ENCODE measurements at regions not wholly inside any gene's neighbourhood (a gene's known extent, or its start where the extent isn't known, plus 50 kb on each side); places are given as distances from the start of the nearest gene placed in this dataset.
"Not testable (repeated sequence)": the region's sequence is repeated elsewhere in the genome, so short reads cannot be mapped to it uniquely, and the experiment has no call there.

DNA sequence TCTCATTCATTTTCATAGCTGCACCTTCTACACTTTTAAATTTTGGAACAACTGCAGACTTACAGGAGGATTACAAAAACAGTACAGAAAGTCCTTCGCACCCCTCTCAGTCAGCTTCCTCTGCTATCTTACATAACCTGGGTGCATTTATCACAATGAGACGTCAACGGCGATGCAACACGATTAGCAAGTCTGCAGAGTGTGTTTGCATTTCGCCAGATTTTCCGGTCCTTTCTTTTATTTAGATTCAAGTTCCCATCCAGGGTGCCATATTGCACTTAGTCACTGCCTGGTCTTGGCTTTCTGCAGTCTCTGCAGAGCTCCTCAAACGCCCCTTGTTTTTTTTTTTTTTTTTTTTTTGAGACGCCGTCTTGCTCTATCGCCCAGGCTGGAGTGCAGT, 85.9 kb downstream of the ASMT start:
- DNase-seq, result peak in 1 of 10 donors; percentile 1
- intact Hi-C loops (cut with DNase I), result no loop called here

DNA sequence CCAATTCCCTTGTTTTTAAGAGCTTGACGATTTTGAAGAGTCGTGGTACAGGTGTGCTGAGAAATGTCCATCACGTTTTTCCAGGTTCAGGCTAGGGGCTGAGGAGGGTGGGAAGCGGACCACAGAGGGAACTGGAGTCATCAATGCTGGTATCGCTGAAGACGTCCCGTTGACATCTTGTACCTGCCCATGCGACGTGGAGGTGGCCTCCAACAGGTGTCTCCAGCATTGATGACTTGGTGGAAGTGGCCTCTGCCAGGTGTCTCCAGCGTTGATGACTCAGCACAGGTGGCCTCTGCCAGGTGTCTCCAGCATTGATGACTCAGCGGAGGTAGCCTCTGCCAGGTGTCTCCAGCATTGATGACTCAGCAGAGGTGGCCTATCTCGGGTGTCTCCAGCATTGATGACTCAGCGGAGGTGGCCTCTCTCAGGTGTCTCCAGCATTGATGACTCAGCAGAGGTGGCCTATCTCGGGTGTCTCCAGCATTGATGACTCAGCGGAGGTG, 86.6 kb downstream of the ASMT start:
- peak in 1 of 10 donors; percentile 35 for DNase-seq
- intact Hi-C loops (cut with DNase I), result not testable (repeated sequence)

DNA sequence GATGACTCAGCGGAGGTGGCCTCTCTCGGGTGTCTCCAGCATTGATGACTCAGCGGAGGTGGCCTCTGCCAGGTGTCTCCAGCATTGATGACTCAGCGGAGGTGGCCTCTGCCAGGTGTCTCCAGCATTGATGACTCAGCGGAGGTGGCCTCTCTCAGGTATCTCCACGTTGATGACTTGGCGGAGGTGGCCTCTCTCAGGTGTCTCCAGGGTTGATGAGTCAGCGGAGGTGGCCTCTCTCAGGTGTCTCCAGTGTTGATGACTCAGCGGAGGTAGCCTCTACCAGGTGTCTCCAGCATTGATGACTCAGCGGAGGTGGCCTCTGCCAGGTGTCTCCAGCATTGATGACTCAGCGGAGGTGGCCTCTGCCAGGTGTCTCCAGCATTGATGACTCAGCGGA, 87.3 kb downstream of the ASMT start:
- DNase-seq; intact Hi-C loops (cut with DNase I): not testable (repeated sequence)

DNA sequence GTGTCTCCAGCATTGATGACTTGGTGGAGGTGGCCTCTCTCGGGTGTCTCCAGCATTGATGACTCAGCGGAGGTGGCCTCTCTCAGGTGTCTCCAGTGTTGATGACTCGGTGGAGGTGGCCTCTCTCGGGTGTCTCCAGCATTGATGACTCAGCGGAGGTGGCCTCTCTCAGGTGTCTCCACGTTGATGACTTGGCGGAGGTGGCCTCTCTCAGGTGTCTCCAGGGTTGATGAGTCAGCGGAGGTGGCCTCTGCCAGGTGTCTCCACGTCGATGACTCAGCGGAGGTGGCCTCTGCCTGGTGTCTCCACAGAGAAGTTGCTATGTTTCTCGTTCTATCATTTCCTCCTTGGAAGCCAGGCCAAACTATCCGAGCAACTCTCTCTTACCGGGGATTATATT, 87.7 kb downstream of the ASMT start:
- intact Hi-C loops (cut with DNase I); DNase-seq: not testable (repeated sequence)

DNA sequence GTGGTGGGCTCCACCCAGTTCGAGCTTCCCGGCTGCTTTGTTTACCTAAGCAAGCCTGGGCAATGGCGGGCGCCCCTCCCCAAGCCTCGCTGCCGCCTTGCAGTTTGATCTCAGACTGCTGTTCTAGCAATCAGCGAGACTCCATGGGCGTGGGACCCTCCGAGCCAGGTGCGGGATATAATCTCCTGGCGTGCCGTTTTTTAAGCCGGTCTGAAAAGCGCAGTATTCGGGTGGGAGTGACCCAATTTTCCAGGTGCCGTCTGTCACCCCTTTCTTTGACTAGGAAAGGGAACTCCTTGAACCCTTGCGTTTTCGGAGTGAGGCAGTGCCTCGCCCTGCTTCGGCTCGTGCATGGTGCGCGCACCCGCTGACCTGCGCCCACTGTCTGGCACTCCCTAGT, 94.4 kb downstream of the ASMT start:
- DNase-seq; intact Hi-C loops (cut with DNase I): not testable (repeated sequence)

DNA sequence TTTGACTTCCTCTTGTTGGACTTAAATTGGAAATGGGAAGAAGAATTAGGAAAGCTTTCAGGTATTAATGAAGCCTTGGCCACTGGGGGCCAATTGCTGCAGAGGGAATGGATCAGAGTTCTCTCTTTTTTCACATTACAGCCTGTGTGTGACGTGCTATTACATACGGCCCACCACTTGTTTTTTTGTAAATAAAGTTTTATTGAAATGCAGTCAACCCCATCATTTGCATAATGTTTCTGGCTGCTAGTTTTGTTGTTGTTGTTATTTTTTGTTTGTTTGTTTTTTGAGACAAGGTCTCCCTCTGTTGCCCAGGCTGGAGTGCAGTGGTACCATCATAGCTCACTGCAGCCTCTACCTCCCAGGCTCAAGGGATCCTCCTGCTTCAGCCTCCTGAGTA, 98.4 kb downstream of the ASMT start:
- no peak for DNase-seq
- intact Hi-C loops (cut with DNase I), result no loop called here

DNA sequence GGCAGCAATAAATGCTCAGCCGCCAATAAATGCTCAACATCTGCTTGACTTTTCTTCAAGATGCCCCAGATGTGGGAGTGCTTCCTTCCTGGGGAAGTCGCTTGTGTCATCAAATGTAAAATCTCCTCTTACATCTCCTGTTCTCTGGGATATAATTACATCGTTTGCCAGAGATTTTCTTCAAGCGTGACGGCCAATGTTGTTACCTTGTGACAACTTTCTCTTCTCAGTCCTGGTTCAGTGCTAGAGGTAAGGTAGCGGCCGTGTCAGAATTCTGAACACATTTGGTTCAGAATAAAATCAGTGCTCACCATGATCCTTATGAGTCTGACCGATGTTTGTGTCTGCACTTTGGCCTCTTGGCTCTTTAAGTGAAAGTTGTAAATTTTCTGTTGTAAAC, 102.5 kb downstream of the ASMT start:
- intact Hi-C loops (cut with DNase I), result no loop called here

DNA sequence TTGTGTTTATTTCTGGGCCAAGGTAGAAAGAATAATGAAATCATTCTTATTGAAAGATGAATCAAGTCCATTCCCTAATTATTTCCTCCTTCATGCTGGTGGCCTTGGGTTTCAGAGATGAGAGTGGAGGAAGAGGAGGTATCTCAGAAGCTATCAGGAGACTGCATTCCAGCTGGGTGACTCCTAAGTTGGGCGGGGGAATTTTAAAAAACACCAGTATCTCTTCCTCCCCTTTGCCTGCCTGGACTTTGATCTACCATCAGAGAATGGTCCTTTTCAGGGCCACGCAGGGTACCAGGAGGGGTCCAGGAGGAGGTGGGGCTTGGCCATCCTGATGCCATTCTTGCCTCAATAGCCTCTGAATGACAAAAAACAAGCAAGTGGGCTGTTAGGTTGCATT, 104.4 kb downstream of the ASMT start:
- intact Hi-C loops (cut with DNase I), result no loop called here
- DNase-seq, result no peak

More for the DNA sequence above, 102.5 kb downstream of the ASMT start:
- DNase-seq, result no peak

DNA sequence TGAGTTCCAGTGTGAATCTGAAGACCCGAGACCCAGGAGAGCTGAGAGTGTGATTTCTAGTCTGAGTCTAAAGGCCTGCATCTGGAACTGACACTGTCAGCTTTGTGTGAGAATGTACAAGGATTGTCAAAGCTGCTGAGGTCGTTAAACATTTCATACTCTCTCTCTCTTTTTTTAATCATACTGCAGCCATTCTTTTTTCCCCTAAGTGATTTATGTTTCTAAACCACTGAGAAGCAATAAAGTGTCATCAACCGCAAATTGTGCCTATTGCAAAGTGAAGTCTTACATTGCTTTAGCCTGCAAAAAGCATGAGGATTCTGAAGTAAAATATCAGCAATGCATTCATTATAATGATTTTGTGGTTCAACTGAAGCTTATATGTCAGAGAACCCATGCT, 106.0 kb downstream of the ASMT start:
- intact Hi-C loops (cut with DNase I), result no loop called here
- DNase-seq, result no peak

DNA sequence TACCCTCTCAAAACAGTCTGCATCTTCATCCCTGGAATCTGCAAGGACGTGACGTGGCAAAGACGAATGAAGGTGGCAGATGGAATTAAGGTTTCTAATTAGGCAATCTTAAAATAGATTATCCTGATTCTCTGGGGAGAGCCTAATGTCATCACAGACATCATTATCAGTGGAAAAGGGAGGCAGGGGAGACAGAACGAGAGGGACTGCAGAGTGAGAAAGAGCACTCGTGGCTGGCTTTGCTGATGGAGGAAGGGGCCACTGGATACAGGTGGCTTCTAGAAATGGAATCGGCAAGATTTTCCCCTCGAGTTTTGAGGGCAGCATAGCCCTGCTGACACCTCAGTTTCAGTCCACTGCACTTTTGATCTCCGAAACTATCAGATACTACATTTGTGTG, 110.6 kb downstream of the ASMT start:
- intact Hi-C loops (cut with DNase I), result no loop called here
- DNase-seq, result no peak

DNA sequence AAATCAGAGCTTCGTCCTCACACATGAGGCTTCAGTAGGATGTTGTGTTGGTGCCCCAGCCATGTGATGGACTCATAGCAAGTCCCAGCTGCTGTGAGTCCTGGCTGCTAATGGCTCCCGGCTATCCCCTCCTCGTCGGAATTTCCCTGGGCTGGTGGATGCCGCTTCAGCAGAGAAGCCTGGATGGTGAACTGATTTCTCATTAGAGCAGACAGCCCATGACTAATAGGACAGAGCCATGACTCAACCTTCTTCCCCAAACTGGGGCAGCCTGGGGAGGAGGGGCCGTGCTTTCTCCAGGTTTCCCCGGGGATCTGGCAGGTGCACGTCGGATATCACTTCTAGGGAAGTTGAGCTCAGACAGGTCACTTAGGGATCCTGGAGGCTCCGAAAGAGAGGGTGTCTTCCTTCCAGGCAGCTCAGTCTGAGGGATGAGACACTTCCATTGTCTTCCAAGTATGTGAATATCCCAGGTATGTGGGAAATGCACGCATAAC, 112.7 kb downstream of the ASMT start:
- intact Hi-C loops (cut with DNase I), result no loop called here
- no peak for DNase-seq

DNA sequence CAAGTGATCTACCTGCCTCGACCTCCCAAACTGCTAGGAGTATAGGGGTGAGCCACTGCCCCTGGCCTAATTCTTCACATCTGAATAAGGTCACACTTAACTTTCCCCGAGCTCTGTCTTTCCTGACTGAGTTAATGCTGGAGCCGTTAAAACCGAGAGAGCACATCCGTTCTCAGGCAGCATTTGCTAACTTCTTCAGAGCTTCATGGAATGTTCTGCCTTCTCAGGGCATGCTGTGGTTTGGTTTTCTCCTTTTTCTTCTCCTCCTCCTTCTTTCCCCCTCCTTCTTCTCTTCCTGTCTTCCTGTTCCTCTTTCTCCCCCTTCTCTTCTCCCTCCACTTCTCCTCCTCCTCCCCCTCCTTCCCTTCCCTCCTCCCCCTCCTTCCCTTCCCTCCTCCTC, 119.9 kb downstream of the ASMT start:
- DNase-seq, result no peak
- intact Hi-C loops (cut with DNase I), result no loop called here

DNA sequence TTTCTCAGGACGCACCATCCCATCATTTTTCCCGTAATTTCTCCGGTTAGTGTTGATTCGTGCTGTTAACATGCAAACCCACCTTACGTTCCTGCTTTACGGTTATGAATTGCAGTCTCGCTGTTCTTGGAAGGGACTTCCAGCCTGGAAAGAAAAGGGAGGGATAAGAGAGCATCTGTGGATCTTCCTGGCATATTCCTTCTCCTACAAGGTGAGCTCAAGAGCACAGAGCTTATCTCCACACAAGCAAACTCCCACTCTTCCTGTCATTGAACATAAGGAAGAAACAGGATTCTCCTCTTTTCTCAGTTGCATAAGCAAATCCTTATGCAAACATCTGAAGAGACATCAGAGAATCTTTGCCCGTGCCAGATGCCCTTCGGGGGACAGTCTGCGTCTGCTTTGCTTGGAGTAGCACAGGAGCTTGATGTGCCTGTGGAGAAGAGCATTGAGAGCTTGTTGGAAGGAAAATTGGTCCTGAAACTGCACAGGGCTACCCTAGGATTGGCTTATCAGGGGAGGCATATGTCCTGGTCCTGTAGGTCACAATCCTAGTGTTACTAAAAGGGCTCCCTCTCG, 127.0 kb downstream of the ASMT start:
- intact Hi-C loops (cut with DNase I), result no loop called here
- no peak for DNase-seq

DNA sequence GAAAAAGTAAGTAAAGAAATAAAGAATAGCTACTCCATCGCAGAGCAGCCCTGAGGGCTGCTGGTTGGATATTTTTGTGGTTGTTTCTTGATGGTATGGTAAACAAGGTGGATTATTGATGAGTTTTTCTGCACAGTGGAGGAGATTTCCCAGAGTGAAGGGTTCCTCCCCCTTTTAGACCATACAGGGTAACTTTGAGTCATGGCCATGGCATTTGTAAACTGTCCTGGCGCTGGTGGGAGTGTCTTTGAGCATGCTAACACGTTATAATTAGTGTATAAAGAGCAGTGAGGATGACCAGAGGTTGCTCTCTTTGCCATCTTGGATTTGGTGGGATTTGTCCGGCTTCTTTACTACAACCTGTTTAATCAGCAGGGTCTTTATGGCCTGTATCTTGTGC, 128.2 kb downstream of the ASMT start:
- DNase-seq, result no peak
- intact Hi-C loops (cut with DNase I), result no loop called here

DNA sequence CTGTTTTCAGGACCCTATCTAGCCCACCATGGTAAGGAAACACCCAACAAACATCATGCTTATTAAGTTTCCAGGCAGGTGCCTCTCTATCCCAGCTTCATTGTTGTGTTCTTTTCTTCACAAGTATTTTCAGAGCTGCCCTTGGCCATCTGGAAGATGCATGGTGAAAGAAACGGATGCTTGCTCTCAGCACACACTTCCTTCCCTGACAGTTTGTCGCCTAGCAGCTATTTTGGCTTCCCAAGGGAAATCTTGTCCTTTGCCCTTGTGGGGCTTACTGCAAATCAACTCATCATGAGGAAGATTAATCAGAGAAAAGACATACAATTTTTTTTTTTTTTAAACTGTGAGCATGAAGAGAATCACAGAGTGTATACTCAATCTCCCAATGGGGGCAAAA, 128.8 kb downstream of the ASMT start:
- intact Hi-C loops (cut with DNase I), result no loop called here

DNA sequence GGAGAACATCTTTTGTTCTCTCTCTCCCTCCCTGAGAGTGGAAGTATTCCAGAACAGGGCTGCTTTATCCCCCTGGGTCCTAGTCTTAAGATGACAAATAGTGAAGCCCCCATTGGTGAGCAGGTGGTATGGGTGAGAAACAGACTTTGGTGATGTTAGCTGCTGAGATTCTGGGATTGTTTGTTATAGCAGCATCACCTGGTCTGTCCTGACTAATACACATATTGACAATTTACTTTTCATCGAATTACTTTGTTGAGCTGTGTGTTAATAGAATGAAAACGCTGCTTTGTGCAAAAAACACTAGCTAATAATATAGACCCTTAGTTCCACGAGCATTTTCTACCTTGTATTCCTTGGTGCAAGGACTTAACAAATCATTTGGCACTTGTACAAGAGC, 133.5 kb downstream of the ASMT start:
- DNase-seq, result no peak
- intact Hi-C loops (cut with DNase I), result no loop called here

More for the DNA sequence above, 128.8 kb downstream of the ASMT start:
- no peak for DNase-seq

DNA sequence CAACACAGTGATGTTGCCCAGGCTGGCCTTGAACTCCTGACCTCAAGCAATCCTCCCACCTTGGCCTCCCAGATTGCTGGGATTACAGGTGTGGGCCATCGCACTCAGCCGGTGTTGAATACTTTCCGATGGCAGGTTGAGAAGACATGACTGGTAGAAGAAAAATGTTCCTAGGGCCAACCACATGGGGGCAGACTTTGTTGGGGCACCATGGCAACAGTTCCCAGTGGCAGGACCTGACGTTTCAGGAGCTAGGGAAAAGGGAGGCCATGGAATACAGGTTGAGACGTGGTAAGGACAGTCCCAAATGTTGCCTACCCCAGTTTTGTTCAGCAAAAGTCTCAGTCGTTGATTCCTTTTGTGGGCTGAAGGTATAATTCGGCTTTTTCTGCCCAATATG, 134.6 kb downstream of the ASMT start:
- DNase-seq, result no peak
- intact Hi-C loops (cut with DNase I), result no loop called here

DNA sequence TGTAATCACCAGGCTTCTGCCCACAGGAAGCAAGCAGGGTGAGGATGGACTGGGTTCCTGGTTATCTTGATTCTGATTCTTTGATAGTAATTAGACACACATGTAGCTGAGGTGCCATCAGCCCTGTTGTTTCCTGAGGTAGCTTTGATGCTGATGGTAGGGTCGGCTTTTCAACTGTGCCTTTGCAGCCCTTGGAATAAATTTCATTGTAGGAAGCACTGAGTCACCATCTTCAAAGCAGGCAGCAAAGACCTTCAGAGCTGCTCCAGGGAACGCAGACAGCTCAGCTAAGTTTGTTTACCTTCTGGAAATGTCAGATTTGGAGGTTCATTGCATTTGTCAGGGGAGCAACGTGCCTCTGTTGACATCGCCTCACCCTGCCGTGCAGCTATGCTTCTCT, 135.4 kb downstream of the ASMT start:
- no peak for DNase-seq
- intact Hi-C loops (cut with DNase I), result no loop called here

DNA sequence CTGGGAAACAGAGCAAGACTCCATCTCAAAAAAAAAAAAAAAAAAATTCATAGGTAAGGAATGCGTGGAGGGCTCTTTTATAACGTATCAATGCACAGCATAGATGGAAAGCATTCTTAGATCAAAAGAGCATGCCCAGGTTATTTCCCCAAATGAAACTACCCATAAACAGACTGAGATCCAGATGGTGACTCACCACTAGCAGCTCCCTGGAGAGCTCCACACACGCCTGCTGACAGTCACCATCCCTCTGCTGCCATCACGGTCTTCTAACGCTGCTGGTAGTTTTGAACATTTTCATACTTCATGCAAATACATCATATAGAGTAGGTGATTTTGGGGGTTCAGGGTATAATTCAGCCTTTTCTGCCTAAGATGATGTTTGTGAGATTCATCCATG, 136.9 kb downstream of the ASMT start:
- no peak for DNase-seq
- intact Hi-C loops (cut with DNase I), result no loop called here

DNA sequence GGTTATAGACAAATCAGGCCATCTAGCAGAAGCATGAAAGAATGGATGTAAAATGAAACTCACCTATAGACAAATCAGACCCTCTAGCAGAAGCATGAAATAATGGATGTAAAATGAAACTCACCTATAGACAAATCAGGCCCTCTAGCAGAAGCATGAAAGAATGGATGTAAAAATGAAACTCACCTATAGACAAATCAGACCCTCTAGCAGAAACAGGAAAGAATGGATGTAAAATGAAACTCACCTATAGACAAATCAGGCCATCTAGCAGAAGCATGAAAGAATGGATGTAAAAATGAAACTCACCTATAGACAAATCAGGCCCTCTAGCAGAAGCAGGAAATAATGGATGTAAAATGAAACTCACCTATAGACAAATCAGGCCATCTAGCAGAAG, 137.9 kb downstream of the ASMT start:
- DNase-seq; intact Hi-C loops (cut with DNase I): not testable (repeated sequence)

DNA sequence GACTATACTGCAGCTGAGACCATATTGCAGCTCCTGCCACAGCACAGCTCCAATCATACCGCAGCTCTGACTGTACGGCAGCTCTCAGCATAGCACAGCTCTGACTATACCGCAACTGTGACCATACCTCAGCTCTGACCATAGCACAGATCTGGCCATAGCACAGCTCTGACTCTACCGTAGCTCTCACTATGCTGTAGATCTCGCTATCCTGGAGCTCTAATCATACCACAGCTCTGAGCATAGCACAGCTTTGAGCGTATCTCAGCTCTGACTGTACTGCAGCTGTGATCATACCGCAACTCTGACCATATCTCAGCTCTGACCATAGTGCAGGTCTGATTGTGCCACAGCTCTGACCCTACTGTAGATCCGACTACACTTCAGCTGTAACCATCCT, 139.2 kb downstream of the ASMT start:
- intact Hi-C loops (cut with DNase I), result no loop called here

DNA sequence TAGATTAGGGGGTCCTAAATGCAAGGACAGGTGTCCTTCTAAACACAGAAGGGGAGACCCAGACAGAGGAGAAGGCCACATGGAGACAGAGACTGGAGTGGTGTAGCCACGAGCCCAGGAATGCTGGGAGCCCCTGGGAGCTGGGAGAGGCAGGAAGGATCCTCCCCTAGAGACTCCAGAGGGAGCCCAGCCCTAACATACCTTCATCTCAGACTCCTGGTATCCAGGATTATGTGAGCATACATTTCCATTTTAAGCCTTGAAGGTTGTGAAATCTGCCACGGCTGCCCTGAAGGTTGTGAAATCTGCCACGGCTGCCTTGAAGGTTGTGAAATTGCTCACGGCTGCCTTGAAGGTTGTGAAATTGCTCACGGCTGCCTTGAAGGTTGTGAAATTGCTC, 148.4 kb downstream of the ASMT start:
- no peak for DNase-seq
- intact Hi-C loops (cut with DNase I), result no loop called here

More for the DNA sequence above, 139.2 kb downstream of the ASMT start:
- no peak for DNase-seq

DNA sequence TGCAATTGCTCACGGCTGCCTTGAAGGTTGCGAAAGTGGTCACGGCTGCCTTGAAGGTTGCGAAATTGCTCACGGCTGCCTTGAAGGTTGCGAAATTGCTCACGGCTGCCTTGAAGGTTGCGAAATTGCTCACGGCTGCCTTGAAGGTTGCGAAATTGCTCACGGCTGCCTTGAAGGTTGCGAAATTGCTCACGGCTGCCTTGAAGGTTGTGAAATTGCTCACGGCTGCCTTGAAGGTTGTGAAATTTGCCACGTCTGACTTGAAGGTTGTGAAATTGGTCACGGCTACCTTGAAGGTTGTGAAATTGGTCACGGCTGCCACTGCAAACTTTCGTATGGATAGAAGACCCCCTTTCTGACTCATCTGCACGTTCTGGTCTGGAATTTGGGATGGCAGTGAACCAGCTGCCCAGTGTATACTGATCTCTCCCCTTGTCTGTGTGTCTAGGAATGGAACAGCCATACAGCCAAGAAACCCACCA, 150.1 kb downstream of the ASMT start:
- DNase-seq; intact Hi-C loops (cut with DNase I): not testable (repeated sequence)
